RWPE1 (cell line): ENCODE measurements at regions not wholly inside any gene's neighbourhood (a gene's known extent, or its start where the extent isn't known, plus 50 kb on each side); places are given as distances from the start of the nearest gene placed in this dataset.

Source experiments
- CTCF ChIA-PET: fragments of 350-600 bp; sonication (Branson Sonifier 250); formaldehyde crosslinking; extraction: SDS; loops from one replicate; lab custom pipeline; 2021; lab: Yijun Ruan, JAX
- POLR2A ChIA-PET: fragments of 400-600 bp; formaldehyde crosslinking; extraction: SDS; loops from one replicate; lab custom pipeline; 2020; ENCODE audit warnings: antibody characterized with exemption; ENCODE audit not compliant: low non-redundant PET; lab: Yijun Ruan, JAX
- DNase-seq: peaks from one replicate; pipeline ENCODE4 v3.0.0; 2012; ENCODE audit warnings: low spot score
- H3K27ac ChIP-seq: fragments of 450-650 bp; 2 replicates; pipeline ENCODE4 v1.5.1; 2017
- CTCF ChIP-seq: fragments of 450-650 bp; conservative IDR thresholded peaks from 2 replicates; pipeline ENCODE4 v1.5.1; 2017; ENCODE audit warnings: low read depth, mild to moderate bottlenecking

GRCh38 chr20:11356061-11356460 is 561.6 kb upstream of the BTBD3 start:
- H3K27ac ChIP-seq, result no peak overlapping the region
- DNase-seq, result no peak
- CTCF ChIA-PET, result interaction anchor here (0.6 kb wide), 1 partner anchor 1435 kb away, joined by 4 read pairs; no protein-coding TSS in a partner anchor
- TF ChIP-seq CTCF, result no peak
- POLR2A ChIA-PET, result no interaction called here

- no peak for DNase-seq
- POLR2A ChIA-PET, result no interaction called here
- TF ChIP-seq CTCF, result no peak
- H3K27ac ChIP-seq, result no peak overlapping the region
- CTCF ChIA-PET, result no interaction called here
Observed at GRCh38 chr20:11362450-11362849, 555.2 kb upstream of the BTBD3 start.

- DNase-seq, result no peak
- ChIA-PET POLR2A (no interaction called here), CTCF (interaction anchor here (0.6 to 2.0 kb wide), 2 partner anchors 14 to 258 kb away, joined by 3 to 5 read pairs; no protein-coding TSS in a partner anchor)
- no peak for TF ChIP-seq CTCF
- no peak overlapping the region for H3K27ac ChIP-seq
Observed at GRCh38 chr20:11364736-11365135, 553.0 kb upstream of the BTBD3 start.

GRCh38 chr20:11366660-11367059 is 551.0 kb upstream of the BTBD3 start:
- ChIA-PET POLR2A (no interaction called here), CTCF (interaction anchor here (0.5 kb wide), 1 partner anchor 1599 kb away, joined by 3 read pairs; no protein-coding TSS in a partner anchor)
- DNase-seq, result no peak
- no peak for TF ChIP-seq CTCF
- no peak overlapping the region for H3K27ac ChIP-seq

- POLR2A ChIA-PET, result no interaction called here
- CTCF ChIA-PET, result interaction anchor here (0.7 kb wide), 1 partner anchor 1266 kb away, joined by 3 read pairs; no protein-coding TSS in a partner anchor
- no peak overlapping the region for H3K27ac ChIP-seq
- DNase-seq, result no peak
- no peak for TF ChIP-seq CTCF
Observed at GRCh38 chr20:11368499-11368898, 549.2 kb upstream of the BTBD3 start.

- POLR2A ChIA-PET, result no interaction called here
- H3K27ac ChIP-seq, result no peak overlapping the region
- CTCF ChIA-PET, result no interaction called here
- DNase-seq, result no peak
- TF ChIP-seq CTCF, result no peak
Observed at GRCh38 chr20:11368965-11369711, 548.6 kb upstream of the BTBD3 start.
